CD4-positive, alpha-beta T cell treated with Interleukin-6 at 100 ng/mL for 8 hours (primary cell): ENCODE measurements at regions not wholly inside any gene's neighbourhood (a gene's known extent, or its start where the extent isn't known, plus 50 kb on each side); places are given as distances from the start of the nearest gene placed in this dataset.

Experiments used
- DNase-seq: peaks from one replicate; pipeline ENCODE4 v3.0.0-alpha.2; 2020; ENCODE audit warnings: mixed read lengths, low spot score

GRCh38 chr3:10738688-10739372, 77.2 kb upstream of the SLC6A11 start:
- DNase-seq = peak; percentile 63

GRCh38 chr3:10740954-10741353, 75.1 kb upstream of the SLC6A11 start:
- DNase-seq = no peak

- no peak for DNase-seq
These were observed 73.9 kb upstream of the SLC6A11 start for GRCh38 chr3:10741891-10742671.

- no peak for DNase-seq
These were observed 72.5 kb upstream of the SLC6A11 start for GRCh38 chr3:10743366-10744097.

GRCh38 chr3:10744098-10744465, 71.9 kb upstream of the SLC6A11 start:
- DNase-seq = no peak

- DNase-seq = no peak
These were observed 70.6 kb upstream of the SLC6A11 start for GRCh38 chr3:10745392-10745791.

GRCh38 chr3:10746001-10746400, 70.0 kb upstream of the SLC6A11 start:
- DNase-seq = no peak

- DNase-seq = no peak
These were observed 69.3 kb upstream of the SLC6A11 start for GRCh38 chr3:10746684-10747083.

- DNase-seq = no peak
These were observed 68.7 kb upstream of the SLC6A11 start for GRCh38 chr3:10747341-10747740.

- DNase-seq = no peak
These were observed 68.0 kb upstream of the SLC6A11 start for GRCh38 chr3:10748040-10748439.

- DNase-seq = no peak
These were observed 62.1 kb upstream of the SLC6A11 start for GRCh38 chr3:10753964-10754363.

GRCh38 chr3:10756546-10756945, 59.5 kb upstream of the SLC6A11 start:
- DNase-seq = no peak

GRCh38 chr3:10757021-10757820, 58.8 kb upstream of the SLC6A11 start:
- no peak for DNase-seq

- no peak for DNase-seq
These were observed 58.3 kb upstream of the SLC6A11 start for GRCh38 chr3:10757821-10758130.

- DNase-seq = peak; percentile 27
These were observed 57.6 kb upstream of the SLC6A11 start for GRCh38 chr3:10758304-10759037.

GRCh38 chr3:10759495-10759894, 56.5 kb upstream of the SLC6A11 start:
- no peak for DNase-seq

GRCh38 chr3:10760199-10760598, 55.8 kb upstream of the SLC6A11 start:
- no peak for DNase-seq

- no peak for DNase-seq
These were observed 54.4 kb upstream of the SLC6A11 start for GRCh38 chr3:10761583-10761982.

GRCh38 chr3:10762116-10762515, 53.9 kb upstream of the SLC6A11 start:
- no peak for DNase-seq

- no peak for DNase-seq
These were observed 53.3 kb upstream of the SLC6A11 start for GRCh38 chr3:10762611-10763247.

GRCh38 chr3:10763248-10763620, 52.8 kb upstream of the SLC6A11 start:
- DNase-seq = no peak
